Activated T-cell treated with anti-CD3 and anti-CD28 coated beads, Interleukin-2, amount 50 U/mL, for 4 hours (primary cell): ENCODE measurements at regions not wholly inside any gene's neighbourhood (a gene's known extent, or its start where the extent isn't known, plus 50 kb on each side); places are given as distances from the start of the nearest gene placed in this dataset.
A peak's percentile ranks its signal among the peaks of the same experiment; 100 is the strongest.
"Not testable (repeated sequence)": the region's sequence is repeated elsewhere in the genome, so short reads cannot be mapped to it uniquely, and the experiment has no call there.

ENCODE experiments used
- ATAC-seq, 2 donors: fragments of 200-7000 bp; cut with Tn5 transposase; one replicate each; pipeline ENCODE4 v1.10.0; 2021
- DNase-seq: peaks from one replicate; pipeline ENCODE4 v3.0.0-alpha.2; 2020
- H3K27me3 Mint-ChIP-seq: one replicate; pipeline ENCODE4 v1.8.0; 2021; ENCODE audit warnings: low read depth, mixed read lengths
- H3K36me3 Mint-ChIP-seq: one replicate; pipeline ENCODE4 v1.8.0; 2022; ENCODE audit warnings: mixed read lengths; ENCODE audit not compliant: insufficient read depth
- H3K4me1 Mint-ChIP-seq: one replicate; pipeline ENCODE4 v1.8.0; 2021; ENCODE audit warnings: low read depth, mixed read lengths
- H3K4me3 Mint-ChIP-seq: one replicate; pipeline ENCODE4 v1.8.0; 2021; ENCODE audit warnings: mild to moderate bottlenecking, moderate library complexity, mixed read lengths
- H3K9me3 Mint-ChIP-seq: one replicate; pipeline ENCODE4 v1.8.0; 2021; ENCODE audit warnings: mixed read lengths

- H3K27me3 Mint-ChIP-seq: peaks cover 3% of the 10 kb centered on the region
- no peak for DNase-seq
- no peaks in the 10 kb centered on the region for H3K4me1 Mint-ChIP-seq
- H3K36me3 Mint-ChIP-seq: no peaks in the 10 kb centered on the region
- no peak overlapping the region for H3K4me3 Mint-ChIP-seq
- no peak for ATAC-seq
- H3K9me3 Mint-ChIP-seq: no peaks in the 10 kb centered on the region
Observed at GRCh38 chr21:17370916-17371315, 141.9 kb upstream of the CXADR start.

- Mint-ChIP-seq H3K9me3 (no peaks in the 10 kb centered on the region), H3K27me3 (peaks cover 3% of the 10 kb centered on the region), H3K4me3 (no peak overlapping the region), H3K36me3 (no peaks in the 10 kb centered on the region), H3K4me1 (no peaks in the 10 kb centered on the region)
- DNase-seq (no peak), ATAC-seq (no peak)
Observed at GRCh38 chr21:17371450-17371849, 141.4 kb upstream of the CXADR start.

GRCh38 chr21:17372200-17372599 lies 140.6 kb upstream of the CXADR start:
- Mint-ChIP-seq H3K4me3 (no peak overlapping the region), H3K27me3 (peaks cover 5% of the 10 kb centered on the region), H3K36me3 (no peaks in the 10 kb centered on the region), H3K9me3 (no peaks in the 10 kb centered on the region), H3K4me1 (no peaks in the 10 kb centered on the region)
- ATAC-seq: no peak
- no peak for DNase-seq

- Mint-ChIP-seq H3K4me1 (no peaks in the 10 kb centered on the region), H3K9me3 (no peaks in the 10 kb centered on the region), H3K27me3 (peaks cover 2% of the 10 kb centered on the region), H3K36me3 (no peaks in the 10 kb centered on the region), H3K4me3 (no peak overlapping the region)
- ATAC-seq (no peak), DNase-seq (no peak)
Observed at GRCh38 chr21:17386498-17386897, 126.3 kb upstream of the CXADR start.

GRCh38 chr21:17387030-17387617 lies 125.7 kb upstream of the CXADR start:
- peaks cover 2% of the 10 kb centered on the region for H3K27me3 Mint-ChIP-seq
- no peaks in the 10 kb centered on the region for H3K4me1 Mint-ChIP-seq
- ATAC-seq (peak; percentile 35 to 51), DNase-seq (peak; percentile 26)
- H3K36me3 Mint-ChIP-seq: no peaks in the 10 kb centered on the region
- no peaks in the 10 kb centered on the region for H3K9me3 Mint-ChIP-seq
- H3K4me3 Mint-ChIP-seq: no peak overlapping the region

GRCh38 chr21:17388226-17388625 lies 124.6 kb upstream of the CXADR start:
- H3K36me3 Mint-ChIP-seq: no peaks in the 10 kb centered on the region
- peaks cover 2% of the 10 kb centered on the region for H3K27me3 Mint-ChIP-seq
- no peak for ATAC-seq
- no peak overlapping the region for H3K4me3 Mint-ChIP-seq
- no peak for DNase-seq
- H3K4me1 Mint-ChIP-seq: no peaks in the 10 kb centered on the region
- H3K9me3 Mint-ChIP-seq: no peaks in the 10 kb centered on the region

GRCh38 chr21:17389311-17389710 lies 123.5 kb upstream of the CXADR start:
- Mint-ChIP-seq H3K4me1 (no peaks in the 10 kb centered on the region), H3K36me3 (no peaks in the 10 kb centered on the region), H3K9me3 (no peaks in the 10 kb centered on the region), H3K4me3 (no peak overlapping the region), H3K27me3 (peaks cover 2% of the 10 kb centered on the region)
- no peak for DNase-seq
- no peak for ATAC-seq

- Mint-ChIP-seq H3K4me3 (no peak overlapping the region), H3K36me3 (no peaks in the 10 kb centered on the region), H3K4me1 (no peaks in the 10 kb centered on the region), H3K27me3 (no peaks in the 10 kb centered on the region), H3K9me3 (no peaks in the 10 kb centered on the region)
- no peak for DNase-seq
- ATAC-seq: no peak
Observed at GRCh38 chr21:17390569-17390968, 122.3 kb upstream of the CXADR start.

GRCh38 chr21:17391811-17392340 lies 121.0 kb upstream of the CXADR start:
- Mint-ChIP-seq H3K4me3 (no peak overlapping the region), H3K36me3 (no peaks in the 10 kb centered on the region), H3K9me3 (no peaks in the 10 kb centered on the region), H3K4me1 (no peaks in the 10 kb centered on the region), H3K27me3 (no peaks in the 10 kb centered on the region)
- DNase-seq: no peak
- no peak for ATAC-seq

- ATAC-seq (no peak), DNase-seq (no peak)
- Mint-ChIP-seq H3K4me3 (no peak overlapping the region), H3K9me3 (no peaks in the 10 kb centered on the region), H3K36me3 (no peaks in the 10 kb centered on the region), H3K4me1 (no peaks in the 10 kb centered on the region), H3K27me3 (no peaks in the 10 kb centered on the region)
Observed at GRCh38 chr21:17393413-17393812, 119.4 kb upstream of the CXADR start.

- Mint-ChIP-seq H3K27me3 (no peaks in the 10 kb centered on the region), H3K4me1 (no peaks in the 10 kb centered on the region), H3K36me3 (no peaks in the 10 kb centered on the region), H3K9me3 (no peaks in the 10 kb centered on the region), H3K4me3 (no peak overlapping the region)
- DNase-seq (no peak), ATAC-seq (no peak)
Observed at GRCh38 chr21:17396948-17397347, 115.9 kb upstream of the CXADR start.

- DNase-seq: no peak
- no peaks in the 10 kb centered on the region for H3K27me3 Mint-ChIP-seq
- no peak for ATAC-seq
- no peak overlapping the region for H3K4me3 Mint-ChIP-seq
- H3K36me3 Mint-ChIP-seq: no peaks in the 10 kb centered on the region
- H3K9me3 Mint-ChIP-seq: no peaks in the 10 kb centered on the region
- H3K4me1 Mint-ChIP-seq: no peaks in the 10 kb centered on the region
Observed at GRCh38 chr21:17397703-17398102, 115.1 kb upstream of the CXADR start.

GRCh38 chr21:17398954-17399353 lies 113.9 kb upstream of the CXADR start:
- not testable (repeated sequence) for H3K9me3 Mint-ChIP-seq, H3K27me3 Mint-ChIP-seq, H3K4me3 Mint-ChIP-seq, H3K36me3 Mint-ChIP-seq, ATAC-seq, H3K4me1 Mint-ChIP-seq, DNase-seq

- Mint-ChIP-seq H3K9me3 (no peaks in the 10 kb centered on the region), H3K27me3 (no peaks in the 10 kb centered on the region), H3K36me3 (no peaks in the 10 kb centered on the region), H3K4me3 (no peak overlapping the region), H3K4me1 (no peaks in the 10 kb centered on the region)
- no peak for ATAC-seq
- no peak for DNase-seq
Observed at GRCh38 chr21:17402937-17403336, 109.9 kb upstream of the CXADR start.

GRCh38 chr21:17406202-17406601 lies 106.6 kb upstream of the CXADR start:
- Mint-ChIP-seq H3K4me3 (no peak overlapping the region), H3K27me3 (no peaks in the 10 kb centered on the region), H3K9me3 (no peaks in the 10 kb centered on the region), H3K4me1 (no peaks in the 10 kb centered on the region), H3K36me3 (no peaks in the 10 kb centered on the region)
- ATAC-seq (no peak), DNase-seq (no peak)

GRCh38 chr21:17414766-17415165 lies 98.1 kb upstream of the CXADR start:
- H3K4me3 Mint-ChIP-seq: no peak overlapping the region
- no peaks in the 10 kb centered on the region for H3K9me3 Mint-ChIP-seq
- peaks cover 3% of the 10 kb centered on the region for H3K27me3 Mint-ChIP-seq
- no peak for DNase-seq
- no peak for ATAC-seq
- no peaks in the 10 kb centered on the region for H3K36me3 Mint-ChIP-seq
- H3K4me1 Mint-ChIP-seq: no peaks in the 10 kb centered on the region
